Endothelial cell of umbilical vein (primary cell): ENCODE measurements at regions not wholly inside any gene's neighbourhood (a gene's known extent, or its start where the extent isn't known, plus 50 kb on each side); places are given as distances from the start of the nearest gene placed in this dataset.

Experiments used
- BruUV-seq: library from RNA; stranded (reverse); fragments of 400-500 nt; replicated peaks from 2 replicates; lab custom pipeline; 2021; lab: Mats Ljungman, UMichigan
- CTCF ChIA-PET: fragments of 300-600, 350-600 bp; sonication (Branson Sonifier 250); formaldehyde crosslinking; loops from one replicate; lab custom pipeline; 2021; ENCODE audit warnings: antibody characterized with exemption, inconsistent platforms; lab: Charles Lee
- POLR2A ChIA-PET: fragments of 300-600, 350-600 bp; sonication (Branson Sonifier 250); formaldehyde crosslinking; loops from one replicate; lab custom pipeline; 2021; ENCODE audit warnings: antibody characterized with exemption, inconsistent platforms; lab: Charles Lee
- DNase-seq: peaks from one replicate; pipeline ENCODE4 v3.0.0-alpha.2; 2011; ENCODE audit warnings: low read depth, low spot score
- FAIRE-seq: peaks from 2 replicates; lab custom pipeline; 2011; peaks lifted over from hg19 to GRCh38; lab: Jason Lieb, UNC
- H2AFZ ChIP-seq: 2 replicates; pipeline ENCODE4 v1.6.0; 2012; ENCODE audit warnings: low read depth, low read length, control low read depth, inconsistent platforms
- H3K27ac ChIP-seq: 2 replicates; pipeline ENCODE4 v1.5.1; 2011; ENCODE audit warnings: low read depth, mild to moderate bottlenecking, control low read depth, low read length, moderate library complexity; ENCODE audit not compliant: insufficient read depth
- H3K27me3 ChIP-seq, 2 experiments: 2 replicates each; pipeline versions ENCODE4 v1.6.0 to v1.6.1; 2011; ENCODE audit warnings: low read length in 2 of 2, mixed read lengths in 1 of 2; ENCODE audit not compliant: control insufficient read depth in 2 of 2, insufficient read depth in 2 of 2
- H3K36me3 ChIP-seq, 2 experiments: 2 replicates in 1 of 2; 3 replicates in 1 of 2; pipeline ENCODE4 v1.5.1; 2011; ENCODE audit warnings: low read length in 2 of 2, mild to moderate bottlenecking in 1 of 2, moderate library complexity in 1 of 2; ENCODE audit not compliant: control insufficient read depth in 2 of 2, insufficient read depth in 2 of 2; ENCODE audit errors: extremely low read depth in 1 of 2
- H3K4me1 ChIP-seq: 3 replicates; pipeline ENCODE4 v1.5.1; 2011; ENCODE audit warnings: mild to moderate bottlenecking, low read length; ENCODE audit not compliant: control insufficient read depth, insufficient read depth; ENCODE audit errors: extremely low read depth
- H3K4me2 ChIP-seq: 2 replicates; pipeline ENCODE4 v1.6.1; 2011; ENCODE audit warnings: low read length, control low read depth, mixed read lengths; ENCODE audit not compliant: insufficient read depth
- H3K4me3 ChIP-seq, 3 experiments: fragments of 200-600 bp in 1 of 3; sonication (generic), shearing (Covaris generic) in 1 of 3; replicated peaks in 1 of 3; 2 replicates each; pipeline ENCODE4 v1.5.1; 2011 to 2016; ENCODE audit warnings: control low read depth in 3 of 3, low read length in 3 of 3, mild to moderate bottlenecking in 2 of 3, inconsistent platforms in 1 of 3, low read depth in 1 of 3, moderate library complexity in 1 of 3; ENCODE audit not compliant: insufficient read depth in 1 of 3
- H3K79me2 ChIP-seq: 2 replicates; pipeline ENCODE4 v1.6.0; 2012; ENCODE audit warnings: low read length, inconsistent platforms; ENCODE audit not compliant: control insufficient read depth, insufficient read depth
- H3K9ac ChIP-seq: replicated peaks from 2 replicates; pipeline ENCODE3; 2011; ENCODE audit warnings: low read length, control low read depth; ENCODE audit not compliant: insufficient read depth; ENCODE audit errors: extremely low read depth
- H3K9me1 ChIP-seq: replicated peaks from 3 replicates; pipeline ENCODE4 v1.6.0; 2011; ENCODE audit warnings: mild to moderate bottlenecking, low read length; ENCODE audit not compliant: control insufficient read depth, insufficient read depth; ENCODE audit errors: extremely low read depth
- H3K9me3 ChIP-seq: replicated peaks from 2 replicates; pipeline ENCODE4 v1.5.1; 2012; ENCODE audit warnings: low read length, inconsistent platforms; ENCODE audit not compliant: control insufficient read depth, insufficient read depth
- H4K20me1 ChIP-seq: replicated peaks from 2 replicates; pipeline ENCODE3; 2011; ENCODE audit warnings: mild to moderate bottlenecking, low read length; ENCODE audit not compliant: control insufficient read depth, insufficient read depth; ENCODE audit errors: extremely low read depth
- CTCF ChIP-seq, 2 donors: IDR thresholded peaks; 1 replicate in 1 of 2; 2 replicates in 1 of 2; pipeline ENCODE4 v1.5.1; 2011; ENCODE audit warnings: low read length in 2 of 2, mild to moderate bottlenecking in 2 of 2, moderate library complexity in 2 of 2, control low read depth in 1 of 2, inconsistent platforms in 1 of 2, low read depth in 1 of 2; ENCODE audit not compliant: insufficient read depth in 1 of 2; ENCODE audit errors: extremely low read depth in 1 of 2
- EZH2 ChIP-seq: IDR thresholded peaks from 2 replicates; pipeline ENCODE4 v1.6.1; 2012; ENCODE audit warnings: borderline replicate concordance, low read depth, mild to moderate bottlenecking, moderate library complexity, low read length, inconsistent platforms; ENCODE audit not compliant: severe bottlenecking
- FOS ChIP-seq: IDR thresholded peaks from 2 replicates; pipeline ENCODE4 v1.6.1; 2011; ENCODE audit warnings: mild to moderate bottlenecking, low read length, moderate library complexity, borderline replicate concordance; ENCODE audit not compliant: insufficient read depth
- GATA2 ChIP-seq: IDR thresholded peaks from 2 replicates; pipeline ENCODE4 v1.7.0; 2011; ENCODE audit warnings: low read depth, mild to moderate bottlenecking, moderate library complexity, mixed read lengths, low read length; ENCODE audit not compliant: insufficient read length, insufficient read depth
- JUN ChIP-seq: IDR thresholded peaks from 2 replicates; pipeline ENCODE4 v1.6.1; 2011; ENCODE audit warnings: borderline replicate concordance, low read depth; ENCODE audit not compliant: insufficient read length, insufficient read depth
- MAX ChIP-seq: IDR thresholded peaks from 2 replicates; pipeline ENCODE4 v1.6.1; 2011; ENCODE audit not compliant: insufficient read depth, insufficient read length
- MYC ChIP-seq: IDR thresholded peaks from one replicate; pipeline ENCODE4 v1.6.1; 2011; ENCODE audit warnings: mild to moderate bottlenecking, low read depth, low read length
- POLR2A ChIP-seq: IDR thresholded peaks from 2 replicates; pipeline ENCODE4 v1.6.1; 2012; ENCODE audit warnings: low read depth, mild to moderate bottlenecking, control low read depth, low read length
- POLR2AphosphoS5 ChIP-seq: IDR thresholded peaks from 2 replicates; pipeline ENCODE4 v1.6.1; 2012; ENCODE audit warnings: low read depth, mild to moderate bottlenecking, control low read depth, low read length, moderate library complexity; ENCODE audit not compliant: insufficient read depth
- dilution Hi-C: fragments of 300-500 bp; cut with MboI; formaldehyde crosslinking; loops from one replicate; pipeline ENCODE4 v1.15.0; 2019; ENCODE audit warnings: low sequenced_read_pairs; ENCODE audit not compliant: extremely low pct_ligation_motif_present
- intact Hi-C: fragments of 100-400 bp; cut with micrococcal nuclease; formaldehyde crosslinking; loops from one replicate; pipeline ENCODE4 v1.10.0; 2022

GRCh38 chr7:106731187-106731586 is 70.2 kb upstream of the CCDC71L start:
- Histone ChIP-seq H3K4me2 (peak overlapping the region; percentile 38), H2AFZ (peak overlapping the region; percentile 44), H3K4me3 (peak overlapping the region in 1 of 3 experiments; percentile 0), H3K36me3 (no peaks in the 10 kb centered on the region), H3K79me2 (no peaks in the 10 kb centered on the region), H4K20me1 (no peaks in the 10 kb centered on the region), H3K27me3 (no peaks in the 10 kb centered on the region), H3K9ac (peak overlapping the region; percentile 6), H3K27ac (peak overlapping the region; percentile 44), H3K9me1 (no peaks in the 10 kb centered on the region), H3K9me3 (no peaks in the 10 kb centered on the region), H3K4me1 (peaks cover 27% of the 10 kb centered on the region)
- POLR2A ChIA-PET, result interaction anchor here (0.6 to 1.2 kb wide), 4 partner anchors 13 to 444 kb away, joined by 3 to 5 read pairs (median 4); no protein-coding TSS in a partner anchor
- CTCF ChIA-PET, result interaction anchor here (1.1 to 3.8 kb wide), 14 partner anchors 9 to 554 kb away, joined by 3 to 28 read pairs (median 6); partner anchors contain the start of gene CCDC71L
- intact Hi-C loops (loop anchor here (1.0 kb wide), 2 partner anchors 50 to 71 kb away; no protein-coding TSS in a partner anchor), dilution Hi-C loops (no loop called here)
- FAIRE-seq, result peak; percentile 86
- TF ChIP-seq MYC (no peak), CTCF (IDR thresholded peaks at IDR 0.05; ENCODE audit: extremely low read depth in 1 of 2, insufficient read depth in 1 of 2, low read depth in 1 of 2, low read length in 2 of 2) (no peak), POLR2A (no peak), EZH2 (no peak), GATA2 (no peak), JUN (no peak), POLR2AphosphoS5 (no peak), MAX (no peak), FOS (no peak)
- BruUV-seq, result no TSS peak
- DNase-seq, result peak; percentile 96
